ENCODE measurements at regions not wholly inside any gene's neighbourhood (a gene's known extent, or its start where the extent isn't known, plus 50 kb on each side); places are given as distances from the start of the nearest gene placed in this dataset.

DNA sequence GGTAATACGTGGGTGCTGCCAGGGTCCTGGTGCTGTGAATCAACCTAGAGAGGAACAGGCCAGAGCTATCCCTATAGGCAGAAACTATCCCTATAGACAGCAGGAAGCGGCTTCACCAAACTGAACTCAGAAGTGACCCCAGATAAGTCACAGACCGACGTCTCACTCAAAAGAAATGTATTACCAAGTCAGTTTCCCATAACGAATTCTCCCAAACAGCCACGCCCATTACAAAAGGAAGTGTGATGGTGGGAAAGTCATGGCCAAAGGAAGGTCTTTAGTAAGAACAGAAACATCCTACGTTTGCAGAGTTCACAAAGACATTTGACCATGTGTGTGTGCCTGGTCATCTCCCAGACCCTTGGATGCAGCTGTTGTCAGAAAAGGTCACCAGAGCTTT, 470.8 kb upstream of the ADARB2 start:
- Histone ChIP-seq H3K4me2 (ENCODE audit: insufficient read depth, low read length) (no peak overlapping the region), H3K4me3 (ENCODE audit: insufficient read depth, low read length) (no peak overlapping the region), H3K27ac (ENCODE audit: low read depth, low read length) (no peak overlapping the region), H3K36me3 (ENCODE audit: insufficient read depth, low read length) (no peaks in the 10 kb centered on the region), H3K79me2 (ENCODE audit: insufficient read depth, low read length) (no peaks in the 10 kb centered on the region), H3K4me1 (ENCODE audit: insufficient read depth, low read length) (no peaks in the 10 kb centered on the region), H3K9me3 (ENCODE audit: low read depth, low read length) (peaks cover 2% of the 10 kb centered on the region), H3K27me3 (ENCODE audit: insufficient read depth, low read length) (no peaks in the 10 kb centered on the region), H2AFZ (ENCODE audit: low read length) (no peak overlapping the region), H4K20me1 (ENCODE audit: insufficient read depth, low read length) (no peaks in the 10 kb centered on the region)
- TF ChIP-seq, protein P1, sequence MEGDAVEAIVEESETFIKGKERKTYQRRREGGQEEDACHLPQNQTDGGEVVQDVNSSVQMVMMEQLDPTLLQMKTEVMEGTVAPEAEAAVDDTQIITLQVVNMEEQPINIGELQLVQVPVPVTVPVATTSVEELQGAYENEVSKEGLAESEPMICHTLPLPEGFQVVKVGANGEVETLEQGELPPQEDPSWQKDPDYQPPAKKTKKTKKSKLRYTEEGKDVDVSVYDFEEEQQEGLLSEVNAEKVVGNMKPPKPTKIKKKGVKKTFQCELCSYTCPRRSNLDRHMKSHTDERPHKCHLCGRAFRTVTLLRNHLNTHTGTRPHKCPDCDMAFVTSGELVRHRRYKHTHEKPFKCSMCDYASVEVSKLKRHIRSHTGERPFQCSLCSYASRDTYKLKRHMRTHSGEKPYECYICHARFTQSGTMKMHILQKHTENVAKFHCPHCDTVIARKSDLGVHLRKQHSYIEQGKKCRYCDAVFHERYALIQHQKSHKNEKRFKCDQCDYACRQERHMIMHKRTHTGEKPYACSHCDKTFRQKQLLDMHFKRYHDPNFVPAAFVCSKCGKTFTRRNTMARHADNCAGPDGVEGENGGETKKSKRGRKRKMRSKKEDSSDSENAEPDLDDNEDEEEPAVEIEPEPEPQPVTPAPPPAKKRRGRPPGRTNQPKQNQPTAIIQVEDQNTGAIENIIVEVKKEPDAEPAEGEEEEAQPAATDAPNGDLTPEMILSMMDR (IDR thresholded peaks at IDR 0.05; ENCODE audit: extremely low read depth, low read depth, low read length), result no peak
- DNase-seq (ENCODE audit: insufficient read length, low spot score, missing footprints), result peak; percentile 15

DNA sequence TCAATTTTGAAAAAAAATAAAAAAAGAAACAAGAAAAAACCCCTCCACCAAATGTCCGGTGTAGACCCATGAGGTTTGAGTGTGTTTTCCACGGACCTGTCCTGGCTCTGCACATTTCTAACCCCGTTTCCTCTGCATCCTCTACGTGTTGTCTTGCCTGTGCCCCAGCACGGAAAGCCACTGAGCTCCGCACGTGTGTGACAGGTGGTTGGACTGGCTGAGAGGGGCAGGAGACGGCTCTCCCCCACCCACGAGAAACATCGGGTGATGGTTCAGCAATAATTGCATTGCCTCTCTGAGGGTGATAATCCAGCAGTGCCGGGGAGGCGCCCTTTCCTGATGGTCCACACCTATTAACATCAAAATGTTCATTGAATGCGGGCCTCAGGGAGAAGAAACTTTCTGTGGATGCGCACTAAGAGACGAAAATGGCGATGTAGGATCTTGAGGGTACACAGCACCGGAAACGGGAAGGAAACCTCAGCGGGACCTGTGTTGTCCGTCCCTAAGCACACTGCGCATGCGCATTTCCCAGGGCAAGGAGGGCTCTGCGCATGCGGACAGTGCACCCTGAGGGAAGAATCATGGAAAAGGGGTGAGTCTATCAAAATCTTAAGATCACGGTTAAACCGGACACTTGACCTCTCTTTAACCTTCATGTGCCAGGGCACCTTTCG, 470.1 kb upstream of the ADARB2 start:
- Histone ChIP-seq H3K4me1 (ENCODE audit: insufficient read depth, low read length) (no peaks in the 10 kb centered on the region), H4K20me1 (ENCODE audit: insufficient read depth, low read length) (no peaks in the 10 kb centered on the region), H3K79me2 (ENCODE audit: insufficient read depth, low read length) (no peaks in the 10 kb centered on the region), H2AFZ (ENCODE audit: low read length) (no peak overlapping the region), H3K4me2 (ENCODE audit: insufficient read depth, low read length) (no peak overlapping the region), H3K27ac (ENCODE audit: low read depth, low read length) (no peak overlapping the region), H3K4me3 (ENCODE audit: insufficient read depth, low read length) (no peak overlapping the region), H3K36me3 (ENCODE audit: insufficient read depth, low read length) (no peaks in the 10 kb centered on the region), H3K9me3 (ENCODE audit: low read depth, low read length) (peaks cover 2% of the 10 kb centered on the region), H3K27me3 (ENCODE audit: insufficient read depth, low read length) (no peaks in the 10 kb centered on the region)
- DNase-seq (ENCODE audit: insufficient read length, low spot score, missing footprints), result no peak
- TF ChIP-seq, protein P1 (IDR thresholded peaks at IDR 0.05; ENCODE audit: extremely low read depth, low read depth, low read length), result no peak

- Histone ChIP-seq H3K36me3 (ENCODE audit: insufficient read depth, low read length) (no peaks in the 10 kb centered on the region), H3K4me2 (ENCODE audit: insufficient read depth, low read length) (no peak overlapping the region), H2AFZ (ENCODE audit: low read length) (no peak overlapping the region), H3K27me3 (ENCODE audit: insufficient read depth, low read length) (no peaks in the 10 kb centered on the region), H4K20me1 (ENCODE audit: insufficient read depth, low read length) (no peaks in the 10 kb centered on the region), H3K4me3 (ENCODE audit: insufficient read depth, low read length) (no peak overlapping the region), H3K79me2 (ENCODE audit: insufficient read depth, low read length) (no peaks in the 10 kb centered on the region), H3K9me3 (ENCODE audit: low read depth, low read length) (peaks cover 2% of the 10 kb centered on the region), H3K4me1 (ENCODE audit: insufficient read depth, low read length) (no peaks in the 10 kb centered on the region), H3K27ac (ENCODE audit: low read depth, low read length) (no peak overlapping the region)
- TF ChIP-seq, protein P1 (IDR thresholded peaks at IDR 0.05; ENCODE audit: extremely low read depth, low read depth, low read length), result no peak
- peak; percentile 54 for DNase-seq (ENCODE audit: insufficient read length, low spot score, missing footprints)
These were observed 468.1 kb upstream of the ADARB2 start for GRCh38 chr10:2205406-2205805.

DNA sequence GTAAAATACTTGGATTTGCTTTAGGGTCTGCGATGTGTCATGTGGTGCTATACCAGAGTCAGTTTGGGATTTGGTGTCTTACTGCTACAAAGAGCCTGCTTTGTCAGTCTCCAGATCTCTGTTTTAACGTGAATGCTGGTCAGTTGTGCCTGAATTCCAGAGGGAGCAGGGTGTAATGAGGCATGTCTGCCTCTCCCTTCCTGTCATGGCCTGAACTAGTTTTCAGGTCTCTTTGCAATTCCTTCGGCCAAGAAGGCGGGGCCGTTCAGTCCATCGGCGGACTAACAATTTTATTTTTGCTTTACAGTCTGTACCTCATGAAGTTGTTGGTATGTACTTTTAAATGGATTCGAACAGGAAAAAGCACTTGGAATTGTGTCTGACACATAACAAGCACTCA, 465.1 kb upstream of the ADARB2 start:
- TF ChIP-seq, protein P1 (IDR thresholded peaks at IDR 0.05; ENCODE audit: extremely low read depth, low read depth, low read length), result no peak
- H3K9me3 ChIP-seq (ENCODE audit: low read depth, low read length), result peaks cover 2% of the 10 kb centered on the region
- no peaks in the 10 kb centered on the region for H3K36me3 ChIP-seq (ENCODE audit: insufficient read depth, low read length)
- H3K27me3 ChIP-seq (ENCODE audit: insufficient read depth, low read length), result no peaks in the 10 kb centered on the region
- no peak for DNase-seq (ENCODE audit: insufficient read length, low spot score, missing footprints)
- no peaks in the 10 kb centered on the region for H3K4me1 ChIP-seq (ENCODE audit: insufficient read depth, low read length)
- no peak overlapping the region for H2AFZ ChIP-seq (ENCODE audit: low read length)
- H3K4me3 ChIP-seq (ENCODE audit: insufficient read depth, low read length), result no peak overlapping the region
- no peak overlapping the region for H3K4me2 ChIP-seq (ENCODE audit: insufficient read depth, low read length)
- H3K27ac ChIP-seq (ENCODE audit: low read depth, low read length), result no peak overlapping the region
- no peaks in the 10 kb centered on the region for H3K79me2 ChIP-seq (ENCODE audit: insufficient read depth, low read length)
- H4K20me1 ChIP-seq (ENCODE audit: insufficient read depth, low read length), result no peaks in the 10 kb centered on the region

Data from osteoblast (primary cell).